ENCODE measurements at regions not wholly inside any gene's neighbourhood (a gene's known extent, or its start where the extent isn't known, plus 50 kb on each side); places are given as distances from the start of the nearest gene placed in this dataset.

DNA sequence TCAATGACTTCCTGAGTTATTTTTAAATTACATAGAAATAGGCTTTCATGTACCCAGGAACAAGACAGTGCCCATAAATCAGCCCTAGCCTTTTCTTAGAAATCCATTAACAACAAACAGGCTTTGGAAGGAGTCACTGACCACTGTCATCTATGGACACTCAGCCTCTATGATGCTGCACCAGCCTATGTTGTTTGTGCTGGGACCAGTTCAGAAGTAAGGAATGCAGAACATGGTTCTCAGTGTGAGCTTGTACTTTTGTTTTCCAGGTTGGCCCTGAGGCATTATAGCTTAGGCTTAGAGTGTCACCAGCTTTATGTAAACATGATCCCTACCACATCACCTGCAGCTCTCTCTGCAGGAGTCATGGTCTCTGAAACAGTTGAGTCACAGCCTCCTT lies 335.7 kb upstream of the CDH7 start:
- Histone ChIP-seq H3K27ac (no peak overlapping the region), H4K20me1 (ENCODE audit: insufficient read depth) (no peaks in the 10 kb centered on the region), H3K9me2 (ENCODE audit: insufficient read depth) (no peaks in the 10 kb centered on the region), H3K9ac (no peak overlapping the region), H3F3A (ENCODE audit: insufficient read depth) (no peaks in the 10 kb centered on the region), H3K4me1 (ENCODE audit: insufficient read depth) (no peaks in the 10 kb centered on the region), H3K4me2 (ENCODE audit: unreplicated experiment) (no peak overlapping the region), H2AFZ (no peak overlapping the region), H3K9me3 (ENCODE audit: low read depth) (no peaks in the 10 kb centered on the region), H3K27me3 (replicated peaks; ENCODE audit: insufficient read depth) (no peaks in the 10 kb centered on the region), H3K79me2 (ENCODE audit: insufficient read depth) (no peaks in the 10 kb centered on the region), H3K4me3 (no peak overlapping the region), H3K36me3 (ENCODE audit: low read depth) (no peaks in the 10 kb centered on the region)
- TF ChIP-seq EZH2 (IDR thresholded peaks at IDR 0.05; ENCODE audit: insufficient read depth, poor library complexity, severe bottlenecking) (no peak), EZH2phosphoT487 (IDR thresholded peaks at IDR 0.05; ENCODE audit: insufficient read depth, low read depth) (no peak)
- in situ Hi-C loops (cut with MboI) = no loop called here
- DNase-seq = no peak

DNA sequence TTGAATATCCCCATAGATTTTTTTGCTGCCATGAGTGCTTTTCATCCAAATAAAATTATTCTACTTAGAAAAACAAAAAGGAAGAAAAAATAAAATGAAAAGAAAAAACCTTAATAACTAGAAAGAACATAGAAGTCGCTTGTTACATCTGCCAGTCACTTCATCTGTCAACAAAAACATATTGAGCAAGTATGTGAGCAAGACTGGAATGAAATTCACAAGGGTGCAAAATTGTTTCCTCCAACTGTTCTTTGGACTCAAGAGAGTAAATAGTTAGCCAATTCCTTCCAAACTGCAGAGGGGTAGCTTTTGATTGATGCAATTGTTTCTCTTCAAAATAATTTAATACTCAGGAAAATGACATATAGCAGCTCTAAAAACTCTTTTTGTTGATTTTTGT lies 336.3 kb upstream of the CDH7 start:
- Histone ChIP-seq H3K9me2 (ENCODE audit: insufficient read depth) (no peaks in the 10 kb centered on the region), H3K27ac (no peak overlapping the region), H3F3A (ENCODE audit: insufficient read depth) (no peaks in the 10 kb centered on the region), H3K9me3 (ENCODE audit: low read depth) (no peaks in the 10 kb centered on the region), H3K4me1 (ENCODE audit: insufficient read depth) (no peaks in the 10 kb centered on the region), H3K4me2 (ENCODE audit: unreplicated experiment) (no peak overlapping the region), H3K27me3 (replicated peaks; ENCODE audit: insufficient read depth) (no peaks in the 10 kb centered on the region), H3K9ac (no peak overlapping the region), H4K20me1 (ENCODE audit: insufficient read depth) (no peaks in the 10 kb centered on the region), H3K36me3 (ENCODE audit: low read depth) (no peaks in the 10 kb centered on the region), H3K79me2 (ENCODE audit: insufficient read depth) (no peaks in the 10 kb centered on the region), H2AFZ (no peak overlapping the region), H3K4me3 (no peak overlapping the region)
- in situ Hi-C loops (cut with MboI) = no loop called here
- TF ChIP-seq EZH2phosphoT487 (IDR thresholded peaks at IDR 0.05; ENCODE audit: insufficient read depth, low read depth) (no peak), EZH2 (IDR thresholded peaks at IDR 0.05; ENCODE audit: insufficient read depth, poor library complexity, severe bottlenecking) (no peak)
- no peak for DNase-seq
- 0% methylated on average over 1 of the region's 1 CpG for WGBS, 2 experiments (ENCODE audit: low coverage in 1 of 2, low lambda C conversion rate in 2 of 2, missing lambda C conversion rate in 2 of 2)

DNA sequence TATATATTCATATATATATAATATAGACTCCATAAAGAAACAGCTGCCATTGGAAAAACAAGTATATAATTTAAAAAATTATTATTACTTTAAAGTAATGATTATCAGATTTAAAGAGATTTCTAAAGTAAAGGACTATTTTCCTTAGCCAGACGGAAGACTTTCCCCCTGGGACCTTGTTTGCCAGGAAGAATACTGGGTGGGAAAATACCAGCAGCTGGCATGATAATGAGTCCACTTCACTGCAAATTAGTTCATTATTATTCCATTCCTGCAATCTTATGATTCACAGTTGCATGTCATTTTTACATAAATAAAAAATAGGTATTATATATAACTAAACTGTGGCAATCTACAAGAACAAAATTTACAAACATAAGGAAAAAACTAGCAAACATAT lies 339.8 kb upstream of the CDH7 start:
- Histone ChIP-seq H3K4me2 (ENCODE audit: unreplicated experiment) (no peak overlapping the region), H3K9me3 (ENCODE audit: low read depth) (no peaks in the 10 kb centered on the region), H3K79me2 (ENCODE audit: insufficient read depth) (no peaks in the 10 kb centered on the region), H2AFZ (no peak overlapping the region), H4K20me1 (ENCODE audit: insufficient read depth) (no peaks in the 10 kb centered on the region), H3K9me2 (ENCODE audit: insufficient read depth) (no peaks in the 10 kb centered on the region), H3K27me3 (replicated peaks; ENCODE audit: insufficient read depth) (no peaks in the 10 kb centered on the region), H3K9ac (no peak overlapping the region), H3K4me3 (no peak overlapping the region), H3K27ac (no peak overlapping the region), H3K36me3 (ENCODE audit: low read depth) (no peaks in the 10 kb centered on the region), H3F3A (ENCODE audit: insufficient read depth) (no peaks in the 10 kb centered on the region), H3K4me1 (ENCODE audit: insufficient read depth) (no peaks in the 10 kb centered on the region)
- no peak for TF ChIP-seq EZH2 (IDR thresholded peaks at IDR 0.05; ENCODE audit: insufficient read depth, poor library complexity, severe bottlenecking)
- TF ChIP-seq EZH2phosphoT487 (IDR thresholded peaks at IDR 0.05; ENCODE audit: insufficient read depth, low read depth) = no peak
- in situ Hi-C loops (cut with MboI) = no loop called here
- WGBS, 2 experiments (ENCODE audit: low coverage in 1 of 2, low lambda C conversion rate in 2 of 2, missing lambda C conversion rate in 2 of 2) = 14 to 24% methylated on average over 1 of the region's 1 CpG
- DNase-seq = no peak

DNA sequence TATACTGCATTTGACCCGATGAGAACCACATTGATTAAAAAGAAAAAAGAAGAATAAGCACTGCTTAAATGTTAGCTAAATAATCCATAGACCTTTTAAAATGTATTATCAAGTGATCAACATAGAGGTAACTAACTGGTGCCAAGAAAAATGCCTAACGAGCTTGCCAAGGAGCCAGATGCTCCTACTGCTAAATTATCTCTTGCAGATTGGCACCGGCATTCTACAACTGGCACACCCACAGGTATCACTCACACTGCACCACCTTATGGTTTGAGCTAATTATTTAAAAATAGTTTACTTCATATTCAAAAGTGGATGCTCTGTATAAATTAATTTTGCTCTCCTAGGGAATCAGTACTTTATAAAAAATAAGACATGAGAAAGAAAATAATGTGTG lies 341.6 kb upstream of the CDH7 start:
- WGBS, 2 experiments (ENCODE audit: low coverage in 1 of 2, low lambda C conversion rate in 2 of 2, missing lambda C conversion rate in 2 of 2) = 19 to 26% methylated on average over 3 of the region's 3 CpGs
- no peak overlapping the region for H3K4me3 ChIP-seq
- no peaks in the 10 kb centered on the region for H3K27me3 ChIP-seq (replicated peaks; ENCODE audit: insufficient read depth)
- H3K9me3 ChIP-seq (ENCODE audit: low read depth) = no peaks in the 10 kb centered on the region
- in situ Hi-C loops (cut with MboI) = no loop called here
- no peaks in the 10 kb centered on the region for H3F3A ChIP-seq (ENCODE audit: insufficient read depth)
- no peaks in the 10 kb centered on the region for H3K4me1 ChIP-seq (ENCODE audit: insufficient read depth)
- TF ChIP-seq EZH2phosphoT487 (IDR thresholded peaks at IDR 0.05; ENCODE audit: insufficient read depth, low read depth) (no peak), EZH2 (IDR thresholded peaks at IDR 0.05; ENCODE audit: insufficient read depth, poor library complexity, severe bottlenecking) (no peak)
- no peaks in the 10 kb centered on the region for H3K36me3 ChIP-seq (ENCODE audit: low read depth)
- no peaks in the 10 kb centered on the region for H3K79me2 ChIP-seq (ENCODE audit: insufficient read depth)
- no peak overlapping the region for H2AFZ ChIP-seq
- no peaks in the 10 kb centered on the region for H4K20me1 ChIP-seq (ENCODE audit: insufficient read depth)
- H3K9ac ChIP-seq = no peak overlapping the region
- H3K4me2 ChIP-seq (ENCODE audit: unreplicated experiment) = no peak overlapping the region
- H3K9me2 ChIP-seq (ENCODE audit: insufficient read depth) = no peaks in the 10 kb centered on the region
- no peak for DNase-seq
- no peak overlapping the region for H3K27ac ChIP-seq

DNA sequence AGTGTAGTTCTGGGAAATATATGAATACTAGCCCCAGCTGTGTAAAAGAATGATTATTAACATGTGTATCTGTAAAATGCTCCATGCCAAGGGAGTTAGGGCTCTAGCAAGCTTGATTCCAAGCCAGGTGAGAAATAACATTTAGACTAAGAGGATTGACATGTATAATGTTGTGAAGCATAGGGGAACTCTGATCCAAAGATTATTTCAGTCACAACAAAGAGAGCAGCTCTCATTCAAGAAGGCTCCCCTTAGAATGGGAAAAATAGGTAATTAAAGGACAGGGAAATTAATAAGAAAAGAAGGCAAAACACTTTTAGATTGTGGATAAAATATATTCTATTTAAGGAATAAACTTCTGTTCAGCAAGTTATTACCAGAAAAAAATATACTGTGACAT lies 347.3 kb upstream of the CDH7 start:
- H3K79me2 ChIP-seq (ENCODE audit: insufficient read depth) = no peaks in the 10 kb centered on the region
- no peaks in the 10 kb centered on the region for H4K20me1 ChIP-seq (ENCODE audit: insufficient read depth)
- H3K4me2 ChIP-seq (ENCODE audit: unreplicated experiment) = no peak overlapping the region
- no peaks in the 10 kb centered on the region for H3K9me3 ChIP-seq (ENCODE audit: low read depth)
- no peak overlapping the region for H2AFZ ChIP-seq
- H3K9me2 ChIP-seq (ENCODE audit: insufficient read depth) = no peaks in the 10 kb centered on the region
- no peak overlapping the region for H3K9ac ChIP-seq
- no peak for DNase-seq
- no peaks in the 10 kb centered on the region for H3K4me1 ChIP-seq (ENCODE audit: insufficient read depth)
- no peaks in the 10 kb centered on the region for H3K27me3 ChIP-seq (replicated peaks; ENCODE audit: insufficient read depth)
- TF ChIP-seq EZH2 (IDR thresholded peaks at IDR 0.05; ENCODE audit: insufficient read depth, poor library complexity, severe bottlenecking) (no peak), EZH2phosphoT487 (IDR thresholded peaks at IDR 0.05; ENCODE audit: insufficient read depth, low read depth) (no peak)
- H3K36me3 ChIP-seq (ENCODE audit: low read depth) = no peaks in the 10 kb centered on the region
- H3K27ac ChIP-seq = no peak overlapping the region
- H3F3A ChIP-seq (ENCODE audit: insufficient read depth) = no peaks in the 10 kb centered on the region
- in situ Hi-C loops (cut with MboI) = no loop called here
- no peak overlapping the region for H3K4me3 ChIP-seq

Measured in GM23248 (cell line).